HepG2 (cell line): ENCODE measurements at regions not wholly inside any gene's neighbourhood (a gene's known extent, or its start where the extent isn't known, plus 50 kb on each side); places are given as distances from the start of the nearest gene placed in this dataset.

Source experiments
- ATAC-seq: fragments of 200-7000 bp; cut with Tn5 transposase; 3 replicates; pipeline ENCODE4 v1.9.1; 2020; ENCODE audit warnings: mild to moderate bottlenecking, moderate library complexity
- BruUV-seq: library from RNA; stranded (reverse); fragments of 400-500 nt; replicated peaks from 2 replicates; lab custom pipeline; 2021; lab: Mats Ljungman, UMichigan
- CTCF ChIA-PET: fragments of 300-600 bp; formaldehyde crosslinking; extraction: SDS; loops from one replicate; lab custom pipeline; 2021; ENCODE audit warnings: low total read pairs, inconsistent platforms, low intra/inter-chr PET ratio; lab: Yijun Ruan, JAX
- POLR2A ChIA-PET: fragments of 350-600 bp; sonication (Branson Sonifier 250); formaldehyde crosslinking; loops from one replicate; lab custom pipeline; 2020; ENCODE audit warnings: antibody characterized with exemption, inconsistent platforms; lab: Yijun Ruan, JAX
- DNase-seq: peaks from one replicate; pipeline ENCODE4 v3.0.0-alpha.2; 2015; ENCODE audit warnings: low spot score
- FAIRE-seq: peaks from 3 replicates; lab custom pipeline; 2011; peaks lifted over from hg19 to GRCh38; lab: Jason Lieb, UNC
- H2AFZ ChIP-seq: one replicate; pipeline ENCODE4 v1.6.1; 2011; ENCODE audit warnings: low read length, inconsistent platforms
- H3K27ac ChIP-seq: fragments of 300-600 bp; 3 replicates; pipeline ENCODE4 v1.8.0; 2011; ENCODE audit warnings: mixed run types, mild to moderate bottlenecking, mixed read lengths, low read length, inconsistent platforms; ENCODE audit not compliant: insufficient read depth; ENCODE audit errors: extremely low read length
- H3K27me3 ChIP-seq, 2 experiments: fragments of 200-600 bp in 1 of 2; 2 replicates in 1 of 2; 3 replicates in 1 of 2; pipeline versions ENCODE4 v1.6.0 to v1.8.0; 2011; ENCODE audit warnings: low read length in 2 of 2, mild to moderate bottlenecking in 2 of 2, moderate library complexity in 2 of 2, inconsistent platforms in 1 of 2; ENCODE audit not compliant: insufficient read depth in 2 of 2, control insufficient read depth in 1 of 2
- H3K36me3 ChIP-seq, 2 experiments: fragments of 200-600 bp in 1 of 2; replicated peaks in 1 of 2; 2 replicates in 1 of 2; 3 replicates in 1 of 2; pipeline versions ENCODE4 v1.5.1 to v1.8.0; 2011; ENCODE audit warnings: low read length in 2 of 2, inconsistent platforms in 1 of 2; ENCODE audit not compliant: insufficient read depth in 2 of 2, control insufficient read depth in 1 of 2
- H3K4me1 ChIP-seq: 2 replicates; pipeline ENCODE4 v1.5.1; 2012; ENCODE audit warnings: low read length, inconsistent platforms; ENCODE audit not compliant: insufficient read depth
- H3K4me2 ChIP-seq: 2 replicates; pipeline ENCODE4 v1.6.0; 2011; ENCODE audit warnings: low read depth, low read length, inconsistent platforms
- H3K4me3 ChIP-seq, 3 experiments: fragments of 200-600 bp in 1 of 3; sonication (generic), shearing (Covaris generic) in 1 of 3; replicated peaks in 1 of 3; 2 replicates each; pipeline ENCODE4 v1.5.1; 2011 to 2016; ENCODE audit warnings: low read length in 3 of 3, inconsistent platforms in 2 of 3, low read depth in 2 of 3, mild to moderate bottlenecking in 2 of 3, control low read depth in 1 of 3, mixed read lengths in 1 of 3; ENCODE audit not compliant: insufficient read depth in 1 of 3
- H3K79me2 ChIP-seq: one replicate; pipeline ENCODE4 v1.6.1; 2011; ENCODE audit warnings: low read length, inconsistent platforms; ENCODE audit not compliant: insufficient read depth
- H3K9ac ChIP-seq: 2 replicates; pipeline ENCODE4 v1.6.0; 2011; ENCODE audit warnings: mild to moderate bottlenecking, low read depth, low read length, inconsistent platforms; ENCODE audit not compliant: insufficient read depth
- H3K9me3 ChIP-seq: 2 replicates; pipeline ENCODE4 v1.5.1; 2012; ENCODE audit warnings: mild to moderate bottlenecking, low read length
- H4K20me1 ChIP-seq: 2 replicates; pipeline ENCODE4 v1.6.0; 2011; ENCODE audit warnings: inconsistent platforms, mild to moderate bottlenecking, low read length, moderate library complexity; ENCODE audit not compliant: insufficient read depth
- ARNT ChIP-seq: fragments of 450-650 bp; IDR thresholded peaks from 2 replicates; pipeline ENCODE4 v1.6.1; 2017
- CBX1 ChIP-seq: IDR thresholded peaks from one replicate; pipeline ENCODE4 v1.6.1; 2016; ENCODE audit warnings: antibody characterized with exemption, low read depth
- CBX5 ChIP-seq: sonication (generic); formaldehyde crosslinking; IDR thresholded peaks from 2 replicates; pipeline ENCODE4 v1.4.0; 2020; ENCODE audit warnings: missing genetic modification reagents, borderline replicate concordance
- KAT7 ChIP-seq: IDR thresholded peaks from 2 replicates; pipeline ENCODE4 v1.6.1; 2018; ENCODE audit warnings: borderline replicate concordance, missing compliant biosample characterization
- KDM3A ChIP-seq: IDR thresholded peaks from 2 replicates; pipeline ENCODE4 v1.6.1; 2018; ENCODE audit warnings: low read depth, missing compliant biosample characterization
- PHF5A ChIP-seq: IDR thresholded peaks from one replicate; pipeline ENCODE4 v1.6.1; 2018; ENCODE audit warnings: low read depth, missing genetic modification reagents; ENCODE audit not compliant: unreplicated experiment
- PLRG1 ChIP-seq: fragments of 450-650 bp; conservative IDR thresholded peaks from 2 replicates; pipeline ENCODE4 v1.6.1; 2016
- POLR2AphosphoS2 ChIP-seq: IDR thresholded peaks from 2 replicates; pipeline ENCODE4 v1.6.1; 2011; ENCODE audit warnings: low read depth, low read length, improper control_type of control experiment
- RBFOX2 ChIP-seq: fragments of 200-400 bp; formaldehyde crosslinking; IDR thresholded peaks from 2 replicates; pipeline ENCODE4 v1.6.1; 2017; ENCODE audit warnings: low read depth, mild to moderate bottlenecking, low read length
- RXRB ChIP-seq: IDR thresholded peaks from 2 replicates; pipeline ENCODE4 v1.6.1; 2016; ENCODE audit warnings: borderline replicate concordance, missing genetic modification reagents, missing compliant biosample characterization
- SETDB1 ChIP-seq: sonication (generic); formaldehyde crosslinking; IDR thresholded peaks from 2 replicates; pipeline ENCODE4 v1.5.1; 2020; ENCODE audit warnings: missing genetic modification reagents, mild to moderate bottlenecking, borderline replicate concordance
- STAT5B ChIP-seq: sonication (generic); formaldehyde crosslinking; IDR thresholded peaks from 2 replicates; pipeline ENCODE4 v1.4.0; 2020; ENCODE audit warnings: missing genetic modification reagents
- YEATS2 ChIP-seq: sonication (generic); formaldehyde crosslinking; IDR thresholded peaks from 2 replicates; pipeline ENCODE4 v1.4.0; 2020; ENCODE audit warnings: missing genetic modification reagents, borderline replicate concordance
- ZNF501 ChIP-seq: sonication (generic); formaldehyde crosslinking; IDR thresholded peaks from 2 replicates; pipeline ENCODE4 v1.5.1; 2020; ENCODE audit warnings: mild to moderate bottlenecking, moderate library complexity, missing genetic modification reagents
- ZNF616 ChIP-seq: sonication (generic); formaldehyde crosslinking; IDR thresholded peaks from 2 replicates; pipeline ENCODE4 v1.5.0; 2020; ENCODE audit warnings: low read depth, mild to moderate bottlenecking, missing genetic modification reagents
- WGBS: methylation state at CpG from one replicate; pipeline ENCODE4 v1.1.6; 2017; ENCODE audit warnings: low lambda C conversion rate; 5-methylcytosine and 5-hydroxymethylcytosine counted together
- in situ Hi-C: cut with HindIII; loops from 2 replicates; pipeline ENCODE4 v1.10.0; 2017; ENCODE audit warnings: low pct_unique_long_range_greater_than_20kb; ENCODE audit not compliant: extremely low pct_ligation_motif_present
- intact Hi-C: fragments of 100-400 bp; cut with micrococcal nuclease; formaldehyde crosslinking; loops from one replicate; pipeline ENCODE4 v1.10.0; 2022; ENCODE audit not compliant: unreplicated experiment
- TF ChIP-seq, protein P1 (sequence below): sonication (generic); formaldehyde crosslinking; IDR thresholded peaks from 2 replicates; pipeline ENCODE4 v1.5.0; 2020; ENCODE audit warnings: missing genetic modification reagents, mild to moderate bottlenecking, borderline replicate concordance
- TF ChIP-seq, protein P2 (sequence below): sonication (generic); formaldehyde crosslinking; IDR thresholded peaks from 2 replicates; pipeline ENCODE4 v1.5.1; 2020; ENCODE audit warnings: mild to moderate bottlenecking, missing genetic modification reagents
- TF ChIP-seq, protein P3 (sequence below): sonication (generic); formaldehyde crosslinking; IDR thresholded peaks from 2 replicates; pipeline ENCODE4 v1.4.0; 2020; ENCODE audit warnings: missing genetic modification reagents

DNA sequence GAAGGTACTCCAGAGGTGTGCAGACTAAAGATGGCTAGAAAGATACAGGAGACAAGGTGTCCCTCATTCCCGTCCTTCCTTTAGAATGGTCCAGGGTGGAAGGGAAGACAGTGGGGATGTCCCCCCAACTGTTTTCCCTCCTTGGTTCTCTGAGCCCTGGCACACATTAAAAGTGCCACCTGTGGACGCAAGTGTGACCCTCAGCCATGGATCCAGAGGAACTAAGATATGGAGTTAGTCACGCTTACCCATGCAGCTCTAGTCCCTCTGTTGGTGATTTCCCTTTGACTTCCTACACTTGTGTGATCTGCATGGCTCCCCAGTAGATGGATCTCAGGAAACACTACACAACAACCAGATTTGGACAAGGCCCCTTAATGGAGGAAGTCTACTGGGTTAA is 113.1 kb upstream of the SRD5A2 start:
- 5% methylated on average over 3 of the region's 3 CpGs for WGBS
- H3K4me2 ChIP-seq: no peak overlapping the region
- DNase-seq (no peak), FAIRE-seq (no peak), ATAC-seq (no peak)
- no peaks in the 10 kb centered on the region for H3K27me3 ChIP-seq
- H3K36me3 ChIP-seq: no peaks in the 10 kb centered on the region
- intact Hi-C loops (loop anchor here (2.0 to 10.0 kb wide), 2 partner anchors 143 to 631 kb away; no protein-coding TSS in a partner anchor), in situ Hi-C loops (loop anchor here (25.0 kb wide), 2 partner anchors 143 to 443 kb away; no protein-coding TSS in a partner anchor)
- BruUV-seq: no TSS peak
- H3K27ac ChIP-seq: no peak overlapping the region
- CTCF ChIA-PET: interaction anchor here (1.7 to 2.4 kb wide), 2 partner anchors 36 to 143 kb away, joined by 5 to 8 read pairs; no protein-coding TSS in a partner anchor
- POLR2A ChIA-PET: no interaction called here
- no peaks in the 10 kb centered on the region for H4K20me1 ChIP-seq
- H3K4me1 ChIP-seq: no peaks in the 10 kb centered on the region
- H3K4me3 ChIP-seq: no peak overlapping the region
- peaks cover 45% of the 10 kb centered on the region for H3K9me3 ChIP-seq
- H2AFZ ChIP-seq: no peak overlapping the region
- H3K9ac ChIP-seq: no peak overlapping the region
- H3K79me2 ChIP-seq: no peaks in the 10 kb centered on the region
- TF ChIP-seq, protein P1, sequence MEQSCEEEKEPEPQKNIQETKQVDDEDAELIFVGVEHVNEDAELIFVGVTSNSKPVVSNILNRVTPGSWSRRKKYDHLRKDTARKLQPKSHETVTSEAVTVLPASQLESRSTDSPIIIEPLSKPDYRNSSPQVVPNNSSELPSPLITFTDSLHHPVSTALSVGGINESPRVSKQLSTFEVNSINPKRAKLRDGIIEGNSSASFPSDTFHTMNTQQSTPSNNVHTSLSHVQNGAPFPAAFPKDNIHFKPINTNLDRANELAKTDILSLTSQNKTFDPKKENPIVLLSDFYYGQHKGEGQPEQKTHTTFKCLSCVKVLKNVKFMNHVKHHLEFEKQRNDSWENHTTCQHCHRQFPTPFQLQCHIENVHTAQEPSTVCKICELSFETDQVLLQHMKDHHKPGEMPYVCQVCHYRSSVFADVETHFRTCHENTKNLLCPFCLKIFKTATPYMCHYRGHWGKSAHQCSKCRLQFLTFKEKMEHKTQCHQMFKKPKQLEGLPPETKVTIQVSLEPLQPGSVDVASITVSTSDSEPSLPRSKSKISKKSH (CRISPR knock-in tag): peak; percentile 90
- TF ChIP-seq YEATS2 (CRISPR knock-in tag): no peak
- no peak for TF ChIP-seq POLR2AphosphoS2
- TF ChIP-seq ARNT: no peak
- no peak for TF ChIP-seq RBFOX2
- no peak for TF ChIP-seq RXRB (CRISPR knock-in tag)
- TF ChIP-seq, protein P2, sequence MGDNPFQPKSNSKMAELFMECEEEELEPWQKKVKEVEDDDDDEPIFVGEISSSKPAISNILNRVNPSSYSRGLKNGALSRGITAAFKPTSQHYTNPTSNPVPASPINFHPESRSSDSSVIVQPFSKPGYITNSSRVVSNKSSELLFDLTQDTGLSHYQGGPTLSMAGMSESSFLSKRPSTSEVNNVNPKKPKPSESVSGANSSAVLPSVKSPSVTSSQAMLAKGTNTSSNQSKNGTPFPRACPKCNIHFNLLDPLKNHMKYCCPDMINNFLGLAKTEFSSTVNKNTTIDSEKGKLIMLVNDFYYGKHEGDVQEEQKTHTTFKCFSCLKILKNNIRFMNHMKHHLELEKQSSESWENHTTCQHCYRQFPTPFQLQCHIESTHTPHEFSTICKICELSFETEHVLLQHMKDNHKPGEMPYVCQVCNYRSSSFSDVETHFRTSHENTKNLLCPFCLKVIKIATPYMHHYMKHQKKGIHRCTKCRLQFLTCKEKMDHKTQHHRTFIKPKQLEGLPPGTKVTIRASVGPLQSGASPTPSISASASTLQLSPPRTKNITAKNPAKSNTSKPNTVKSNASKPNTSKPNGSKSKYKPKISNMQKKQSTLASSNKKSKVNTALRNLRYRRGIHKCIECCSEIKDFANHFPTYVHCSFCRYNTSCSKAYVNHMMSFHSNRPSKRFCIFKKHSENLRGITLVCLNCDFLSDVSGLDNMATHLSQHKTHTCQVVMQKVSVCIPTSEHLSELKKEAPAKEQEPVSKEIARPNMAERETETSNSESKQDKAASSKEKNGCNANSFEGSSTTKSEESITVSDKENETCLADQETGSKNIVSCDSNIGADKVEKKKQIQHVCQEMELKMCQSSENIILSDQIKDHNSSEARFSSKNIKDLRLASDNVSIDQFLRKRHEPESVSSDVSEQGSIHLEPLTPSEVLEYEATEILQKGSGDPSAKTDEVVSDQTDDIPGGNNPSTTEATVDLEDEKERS (CRISPR knock-in tag): peak; percentile 75; the same call in 1 of the 2 replicates
- no peak for TF ChIP-seq KDM3A (CRISPR knock-in tag)
- TF ChIP-seq CBX5 (CRISPR knock-in tag): peak; percentile 61; the same call in 1 of the 2 replicates
- TF ChIP-seq STAT5B: no peak
- TF ChIP-seq, protein P3, sequence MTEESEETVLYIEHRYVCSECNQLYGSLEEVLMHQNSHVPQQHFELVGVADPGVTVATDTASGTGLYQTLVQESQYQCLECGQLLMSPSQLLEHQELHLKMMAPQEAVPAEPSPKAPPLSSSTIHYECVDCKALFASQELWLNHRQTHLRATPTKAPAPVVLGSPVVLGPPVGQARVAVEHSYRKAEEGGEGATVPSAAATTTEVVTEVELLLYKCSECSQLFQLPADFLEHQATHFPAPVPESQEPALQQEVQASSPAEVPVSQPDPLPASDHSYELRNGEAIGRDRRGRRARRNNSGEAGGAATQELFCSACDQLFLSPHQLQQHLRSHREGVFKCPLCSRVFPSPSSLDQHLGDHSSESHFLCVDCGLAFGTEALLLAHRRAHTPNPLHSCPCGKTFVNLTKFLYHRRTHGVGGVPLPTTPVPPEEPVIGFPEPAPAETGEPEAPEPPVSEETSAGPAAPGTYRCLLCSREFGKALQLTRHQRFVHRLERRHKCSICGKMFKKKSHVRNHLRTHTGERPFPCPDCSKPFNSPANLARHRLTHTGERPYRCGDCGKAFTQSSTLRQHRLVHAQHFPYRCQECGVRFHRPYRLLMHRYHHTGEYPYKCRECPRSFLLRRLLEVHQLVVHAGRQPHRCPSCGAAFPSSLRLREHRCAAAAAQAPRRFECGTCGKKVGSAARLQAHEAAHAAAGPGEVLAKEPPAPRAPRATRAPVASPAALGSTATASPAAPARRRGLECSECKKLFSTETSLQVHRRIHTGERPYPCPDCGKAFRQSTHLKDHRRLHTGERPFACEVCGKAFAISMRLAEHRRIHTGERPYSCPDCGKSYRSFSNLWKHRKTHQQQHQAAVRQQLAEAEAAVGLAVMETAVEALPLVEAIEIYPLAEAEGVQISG (CRISPR knock-in tag): no peak
- TF ChIP-seq ZNF501 (CRISPR knock-in tag): no peak
- no peak for TF ChIP-seq PLRG1
- TF ChIP-seq ZNF616 (CRISPR knock-in tag): peak; percentile 100
- TF ChIP-seq CBX1: peak; percentile 72
- TF ChIP-seq KAT7 (CRISPR knock-in tag): no peak
- peak; percentile 95; the same call in 1 of the 2 replicates for TF ChIP-seq SETDB1 (CRISPR knock-in tag)
- no peak for TF ChIP-seq PHF5A
